ENCODE measurements at regions not wholly inside any gene's neighbourhood (a gene's known extent, or its start where the extent isn't known, plus 50 kb on each side); places are given as distances from the start of the nearest gene placed in this dataset.

- TF ChIP-seq YY1 (IDR thresholded peaks at IDR 0.05; ENCODE audit: insufficient read depth, insufficient read length) = no peak
- TF ChIP-seq SUZ12 (IDR thresholded peaks at IDR 0.05; ENCODE audit: extremely low read depth, insufficient read depth, insufficient read length) = no peak
These were observed 804.9 kb upstream of the SALL3 start for GRCh38 chr18:78174737-78175136.
